Activated CD8-positive, alpha-beta memory T cell treated with anti-CD3 and anti-CD28 coated beads for 1 hour (primary cell): ENCODE measurements at regions not wholly inside any gene's neighbourhood (a gene's known extent, or its start where the extent isn't known, plus 50 kb on each side); places are given as distances from the start of the nearest gene placed in this dataset.

Experiments
- DNase-seq, 2 donors: peaks; one replicate each; pipeline ENCODE4 v3.0.0-alpha.2; 2020; ENCODE audit warnings: low read depth in 1 of 2; ENCODE audit errors: extremely low read depth in 1 of 2

GRCh38 chr18:73861771-73862170, 285.9 kb downstream of the FBXO15 start:
- no peak for DNase-seq

- no peak for DNase-seq
Measured at GRCh38 chr18:73859837-73860397, 287.7 kb downstream of the FBXO15 start.

- no peak for DNase-seq
Measured at GRCh38 chr18:73852789-73853549, 294.7 kb downstream of the FBXO15 start.

GRCh38 chr18:73850782-73851181, 296.9 kb downstream of the FBXO15 start:
- DNase-seq: no peak

- DNase-seq: no peak
Measured at GRCh38 chr18:73848656-73849055, 299.0 kb downstream of the FBXO15 start.

- no peak for DNase-seq
Measured at GRCh38 chr18:73843455-73843854, 304.2 kb downstream of the FBXO15 start.

GRCh38 chr18:73842795-73843394, 304.7 kb downstream of the FBXO15 start:
- DNase-seq: peak in 1 of 2 donors; percentile 17

- no peak for DNase-seq
Measured at GRCh38 chr18:73841661-73842060, 306.0 kb downstream of the FBXO15 start.

GRCh38 chr18:73840319-73840945, 307.2 kb downstream of the FBXO15 start:
- no peak for DNase-seq

- DNase-seq: no peak
Measured at GRCh38 chr18:73839441-73839840, 308.2 kb downstream of the FBXO15 start.

GRCh38 chr18:73838107-73838506, 309.5 kb downstream of the FBXO15 start:
- no peak for DNase-seq

- DNase-seq: no peak
Measured at GRCh38 chr18:73835656-73836364, 311.8 kb downstream of the FBXO15 start.

GRCh38 chr18:73835039-73835438, 312.6 kb downstream of the FBXO15 start:
- no peak for DNase-seq

GRCh38 chr18:73831688-73832087, 315.9 kb downstream of the FBXO15 start:
- no peak for DNase-seq

- DNase-seq: no peak
Measured at GRCh38 chr18:73829146-73829545, 318.5 kb downstream of the FBXO15 start.

- DNase-seq: no peak
Measured at GRCh38 chr18:73827801-73828200, 319.8 kb downstream of the FBXO15 start.

- no peak for DNase-seq
Measured at GRCh38 chr18:73826098-73826497, 321.5 kb downstream of the FBXO15 start.

- DNase-seq: no peak
Measured at GRCh38 chr18:73824671-73825070, 323.0 kb downstream of the FBXO15 start.

GRCh38 chr18:73812423-73812822, 335.2 kb downstream of the FBXO15 start:
- DNase-seq: no peak

- no peak for DNase-seq
Measured at GRCh38 chr18:73807551-73808192, 340.0 kb downstream of the FBXO15 start.

- DNase-seq: no peak
Measured at GRCh38 chr18:73805991-73806390, 341.6 kb downstream of the FBXO15 start.
